ENCODE measurements at regions not wholly inside any gene's neighbourhood (a gene's known extent, or its start where the extent isn't known, plus 50 kb on each side); places are given as distances from the start of the nearest gene placed in this dataset.

- Mint-ChIP-seq H3K4me1 (ENCODE audit: low read depth, unreplicated experiment) (peaks cover 10% of the 10 kb centered on the region), H3K27ac (ENCODE audit: unreplicated experiment) (no peak overlapping the region), H3K36me3 (ENCODE audit: low read depth, unreplicated experiment) (no peaks in the 10 kb centered on the region), H3K4me3 (ENCODE audit: unreplicated experiment) (no peak overlapping the region), H3K27me3 (ENCODE audit: low read depth, unreplicated experiment) (no peaks in the 10 kb centered on the region), H3K9me3 (ENCODE audit: unreplicated experiment) (peaks cover 2% of the 10 kb centered on the region)
- Histone ChIP-seq H3K9me3 (ENCODE audit: insufficient read depth, low read depth, low read length) (no peaks in the 10 kb centered on the region), H4K20me1 (ENCODE audit: insufficient read depth, low read length) (no peaks in the 10 kb centered on the region), H3K9ac (ENCODE audit: low read length) (no peak overlapping the region), H3K4me2 (ENCODE audit: low read length) (no peak overlapping the region), H3K4me1 (ENCODE audit: insufficient read depth, low read length) (no peaks in the 10 kb centered on the region), H3K27ac (ENCODE audit: low read depth, low read length) (no peak overlapping the region), H3K27me3 (ENCODE audit: insufficient read depth, low read length) (no peaks in the 10 kb centered on the region), H3K36me3 (ENCODE audit: insufficient read depth, low read length) (no peaks in the 10 kb centered on the region), H3K4me3 (ENCODE audit: insufficient read depth, low read depth, low read length) (no peak overlapping the region), H3K79me2 (ENCODE audit: insufficient read depth, low read length) (no peaks in the 10 kb centered on the region), H2AFZ (ENCODE audit: low read depth, low read length) (no peak overlapping the region)
- no peak for TF ChIP-seq EZH2 (IDR thresholded peaks at IDR 0.05; ENCODE audit: insufficient read depth, low read length)
- TF ChIP-seq CTCF (IDR thresholded peaks at IDR 0.05; ENCODE audit: insufficient read depth, low read depth, low read length): no peak
- no peak for DNase-seq (ENCODE audit: low read depth)
- FAIRE-seq: no peak
These were observed 604.2 kb upstream of the ZEB2 start for GRCh38 chr2:145124085-145124484.

GRCh38 chr2:145123606-145124005, 603.7 kb upstream of the ZEB2 start:
- Histone ChIP-seq H3K36me3 (ENCODE audit: insufficient read depth, low read length) (no peaks in the 10 kb centered on the region), H3K4me1 (ENCODE audit: insufficient read depth, low read length) (no peaks in the 10 kb centered on the region), H3K9me3 (ENCODE audit: insufficient read depth, low read depth, low read length) (no peaks in the 10 kb centered on the region), H3K4me2 (ENCODE audit: low read length) (no peak overlapping the region), H4K20me1 (ENCODE audit: insufficient read depth, low read length) (no peaks in the 10 kb centered on the region), H3K9ac (ENCODE audit: low read length) (no peak overlapping the region), H3K27ac (ENCODE audit: low read depth, low read length) (no peak overlapping the region), H3K27me3 (ENCODE audit: insufficient read depth, low read length) (no peaks in the 10 kb centered on the region), H3K4me3 (ENCODE audit: insufficient read depth, low read depth, low read length) (no peak overlapping the region), H3K79me2 (ENCODE audit: insufficient read depth, low read length) (no peaks in the 10 kb centered on the region), H2AFZ (ENCODE audit: low read depth, low read length) (no peak overlapping the region)
- Mint-ChIP-seq H3K36me3 (ENCODE audit: low read depth, unreplicated experiment) (no peaks in the 10 kb centered on the region), H3K27ac (ENCODE audit: unreplicated experiment) (no peak overlapping the region), H3K27me3 (ENCODE audit: low read depth, unreplicated experiment) (no peaks in the 10 kb centered on the region), H3K9me3 (ENCODE audit: unreplicated experiment) (peaks cover 2% of the 10 kb centered on the region), H3K4me1 (ENCODE audit: low read depth, unreplicated experiment) (peaks cover 14% of the 10 kb centered on the region), H3K4me3 (ENCODE audit: unreplicated experiment) (no peak overlapping the region)
- FAIRE-seq: no peak
- no peak for TF ChIP-seq CTCF (IDR thresholded peaks at IDR 0.05; ENCODE audit: insufficient read depth, low read depth, low read length)
- DNase-seq (ENCODE audit: low read depth): peak; percentile 10

- FAIRE-seq: no peak
- H3K4me2 ChIP-seq (ENCODE audit: low read length): no peak overlapping the region
- no peak overlapping the region for H3K4me3 Mint-ChIP-seq (ENCODE audit: unreplicated experiment)
- H3K27me3 ChIP-seq (ENCODE audit: insufficient read depth, low read length): no peaks in the 10 kb centered on the region
- no peak overlapping the region for H3K4me3 ChIP-seq (ENCODE audit: insufficient read depth, low read depth, low read length)
- H3K36me3 Mint-ChIP-seq (ENCODE audit: low read depth, unreplicated experiment): no peaks in the 10 kb centered on the region
- H4K20me1 ChIP-seq (ENCODE audit: insufficient read depth, low read length): no peaks in the 10 kb centered on the region
- H3K27ac Mint-ChIP-seq (ENCODE audit: unreplicated experiment): no peak overlapping the region
- H3K27ac ChIP-seq (ENCODE audit: low read depth, low read length): no peak overlapping the region
- H3K27me3 Mint-ChIP-seq (ENCODE audit: low read depth, unreplicated experiment): no peaks in the 10 kb centered on the region
- H3K79me2 ChIP-seq (ENCODE audit: insufficient read depth, low read length): no peaks in the 10 kb centered on the region
- H2AFZ ChIP-seq (ENCODE audit: low read depth, low read length): no peak overlapping the region
- H3K9me3 ChIP-seq (ENCODE audit: insufficient read depth, low read depth, low read length): no peaks in the 10 kb centered on the region
- no peaks in the 10 kb centered on the region for H3K36me3 ChIP-seq (ENCODE audit: insufficient read depth, low read length)
- H3K9ac ChIP-seq (ENCODE audit: low read length): no peak overlapping the region
- peaks cover 32% of the 10 kb centered on the region for H3K4me1 Mint-ChIP-seq (ENCODE audit: low read depth, unreplicated experiment)
- H3K4me1 ChIP-seq (ENCODE audit: insufficient read depth, low read length): peaks cover 3% of the 10 kb centered on the region
- DNase-seq (ENCODE audit: low read depth): no peak
- H3K9me3 Mint-ChIP-seq (ENCODE audit: unreplicated experiment): peaks cover 2% of the 10 kb centered on the region
- TF ChIP-seq CTCF (IDR thresholded peaks at IDR 0.05; ENCODE audit: insufficient read depth, low read depth, low read length) (no peak), EZH2 (IDR thresholded peaks at IDR 0.05; ENCODE audit: insufficient read depth, low read length) (no peak)
These were observed 599.3 kb upstream of the ZEB2 start for GRCh38 chr2:145119225-145119624.

Measured in astrocyte (in vitro differentiated cells and primary cell).